K562 (cell line): ENCODE measurements at regions not wholly inside any gene's neighbourhood (a gene's known extent, or its start where the extent isn't known, plus 50 kb on each side); places are given as distances from the start of the nearest gene placed in this dataset.

Experiments used
- DPF2 ChIP-seq: fragments of 450-650 bp; IDR thresholded peaks from 2 replicates; pipeline ENCODE4 v1.6.1; 2016
- FOS ChIP-seq: IDR thresholded peaks from 3 replicates; pipeline ENCODE4 v1.6.1; 2011; ENCODE audit not compliant: insufficient read length; ENCODE audit errors: extremely low read depth
- KAT7 ChIP-seq: sonication (generic); formaldehyde crosslinking; IDR thresholded peaks from 2 replicates; pipeline ENCODE4 v1.8.0; 2022; ENCODE audit warnings: missing genetic modification reagents, mild to moderate bottlenecking, borderline replicate concordance
- NFYB ChIP-seq: IDR thresholded peaks from 2 replicates; pipeline ENCODE4 v1.6.1; 2011; ENCODE audit warnings: mild to moderate bottlenecking, moderate library complexity; ENCODE audit not compliant: insufficient read length; ENCODE audit errors: extremely low read depth
- ZBED1 ChIP-seq: IDR thresholded peaks from 2 replicates; pipeline ENCODE4 v1.6.1; 2014
- TF ChIP-seq, protein P1 (sequence below): fragments of 450-650 bp; IDR thresholded peaks from 2 replicates; pipeline ENCODE4 v1.6.1; 2016; ENCODE audit warnings: mild to moderate bottlenecking, moderate library complexity
- TF ChIP-seq, protein P2 (sequence below): sonication (generic); formaldehyde crosslinking; IDR thresholded peaks from 2 replicates; pipeline ENCODE4 v1.5.0; 2020; ENCODE audit warnings: missing genetic modification reagents

DNA sequence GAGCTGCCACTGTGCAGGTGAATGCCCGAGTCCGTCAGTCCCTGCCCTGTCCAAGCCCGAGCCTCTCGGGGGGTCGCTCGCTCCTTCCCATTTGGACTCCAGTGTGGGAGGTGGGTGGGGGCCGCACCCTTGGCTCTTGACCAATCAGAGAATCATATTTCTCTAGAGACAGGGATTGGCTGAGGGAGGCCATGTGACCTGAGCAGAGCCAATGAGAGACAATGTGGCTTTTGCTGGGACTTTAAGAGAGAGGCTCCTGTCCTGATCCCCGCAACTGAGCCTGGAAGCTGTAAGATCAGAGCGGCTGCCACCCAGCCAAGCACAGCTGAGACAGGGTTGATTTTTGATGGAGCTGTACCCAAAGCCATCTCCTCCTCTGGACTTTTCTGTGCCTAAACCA lies 199.3 kb downstream of the TFAP2C start (continued):
- TF ChIP-seq, protein P1, sequence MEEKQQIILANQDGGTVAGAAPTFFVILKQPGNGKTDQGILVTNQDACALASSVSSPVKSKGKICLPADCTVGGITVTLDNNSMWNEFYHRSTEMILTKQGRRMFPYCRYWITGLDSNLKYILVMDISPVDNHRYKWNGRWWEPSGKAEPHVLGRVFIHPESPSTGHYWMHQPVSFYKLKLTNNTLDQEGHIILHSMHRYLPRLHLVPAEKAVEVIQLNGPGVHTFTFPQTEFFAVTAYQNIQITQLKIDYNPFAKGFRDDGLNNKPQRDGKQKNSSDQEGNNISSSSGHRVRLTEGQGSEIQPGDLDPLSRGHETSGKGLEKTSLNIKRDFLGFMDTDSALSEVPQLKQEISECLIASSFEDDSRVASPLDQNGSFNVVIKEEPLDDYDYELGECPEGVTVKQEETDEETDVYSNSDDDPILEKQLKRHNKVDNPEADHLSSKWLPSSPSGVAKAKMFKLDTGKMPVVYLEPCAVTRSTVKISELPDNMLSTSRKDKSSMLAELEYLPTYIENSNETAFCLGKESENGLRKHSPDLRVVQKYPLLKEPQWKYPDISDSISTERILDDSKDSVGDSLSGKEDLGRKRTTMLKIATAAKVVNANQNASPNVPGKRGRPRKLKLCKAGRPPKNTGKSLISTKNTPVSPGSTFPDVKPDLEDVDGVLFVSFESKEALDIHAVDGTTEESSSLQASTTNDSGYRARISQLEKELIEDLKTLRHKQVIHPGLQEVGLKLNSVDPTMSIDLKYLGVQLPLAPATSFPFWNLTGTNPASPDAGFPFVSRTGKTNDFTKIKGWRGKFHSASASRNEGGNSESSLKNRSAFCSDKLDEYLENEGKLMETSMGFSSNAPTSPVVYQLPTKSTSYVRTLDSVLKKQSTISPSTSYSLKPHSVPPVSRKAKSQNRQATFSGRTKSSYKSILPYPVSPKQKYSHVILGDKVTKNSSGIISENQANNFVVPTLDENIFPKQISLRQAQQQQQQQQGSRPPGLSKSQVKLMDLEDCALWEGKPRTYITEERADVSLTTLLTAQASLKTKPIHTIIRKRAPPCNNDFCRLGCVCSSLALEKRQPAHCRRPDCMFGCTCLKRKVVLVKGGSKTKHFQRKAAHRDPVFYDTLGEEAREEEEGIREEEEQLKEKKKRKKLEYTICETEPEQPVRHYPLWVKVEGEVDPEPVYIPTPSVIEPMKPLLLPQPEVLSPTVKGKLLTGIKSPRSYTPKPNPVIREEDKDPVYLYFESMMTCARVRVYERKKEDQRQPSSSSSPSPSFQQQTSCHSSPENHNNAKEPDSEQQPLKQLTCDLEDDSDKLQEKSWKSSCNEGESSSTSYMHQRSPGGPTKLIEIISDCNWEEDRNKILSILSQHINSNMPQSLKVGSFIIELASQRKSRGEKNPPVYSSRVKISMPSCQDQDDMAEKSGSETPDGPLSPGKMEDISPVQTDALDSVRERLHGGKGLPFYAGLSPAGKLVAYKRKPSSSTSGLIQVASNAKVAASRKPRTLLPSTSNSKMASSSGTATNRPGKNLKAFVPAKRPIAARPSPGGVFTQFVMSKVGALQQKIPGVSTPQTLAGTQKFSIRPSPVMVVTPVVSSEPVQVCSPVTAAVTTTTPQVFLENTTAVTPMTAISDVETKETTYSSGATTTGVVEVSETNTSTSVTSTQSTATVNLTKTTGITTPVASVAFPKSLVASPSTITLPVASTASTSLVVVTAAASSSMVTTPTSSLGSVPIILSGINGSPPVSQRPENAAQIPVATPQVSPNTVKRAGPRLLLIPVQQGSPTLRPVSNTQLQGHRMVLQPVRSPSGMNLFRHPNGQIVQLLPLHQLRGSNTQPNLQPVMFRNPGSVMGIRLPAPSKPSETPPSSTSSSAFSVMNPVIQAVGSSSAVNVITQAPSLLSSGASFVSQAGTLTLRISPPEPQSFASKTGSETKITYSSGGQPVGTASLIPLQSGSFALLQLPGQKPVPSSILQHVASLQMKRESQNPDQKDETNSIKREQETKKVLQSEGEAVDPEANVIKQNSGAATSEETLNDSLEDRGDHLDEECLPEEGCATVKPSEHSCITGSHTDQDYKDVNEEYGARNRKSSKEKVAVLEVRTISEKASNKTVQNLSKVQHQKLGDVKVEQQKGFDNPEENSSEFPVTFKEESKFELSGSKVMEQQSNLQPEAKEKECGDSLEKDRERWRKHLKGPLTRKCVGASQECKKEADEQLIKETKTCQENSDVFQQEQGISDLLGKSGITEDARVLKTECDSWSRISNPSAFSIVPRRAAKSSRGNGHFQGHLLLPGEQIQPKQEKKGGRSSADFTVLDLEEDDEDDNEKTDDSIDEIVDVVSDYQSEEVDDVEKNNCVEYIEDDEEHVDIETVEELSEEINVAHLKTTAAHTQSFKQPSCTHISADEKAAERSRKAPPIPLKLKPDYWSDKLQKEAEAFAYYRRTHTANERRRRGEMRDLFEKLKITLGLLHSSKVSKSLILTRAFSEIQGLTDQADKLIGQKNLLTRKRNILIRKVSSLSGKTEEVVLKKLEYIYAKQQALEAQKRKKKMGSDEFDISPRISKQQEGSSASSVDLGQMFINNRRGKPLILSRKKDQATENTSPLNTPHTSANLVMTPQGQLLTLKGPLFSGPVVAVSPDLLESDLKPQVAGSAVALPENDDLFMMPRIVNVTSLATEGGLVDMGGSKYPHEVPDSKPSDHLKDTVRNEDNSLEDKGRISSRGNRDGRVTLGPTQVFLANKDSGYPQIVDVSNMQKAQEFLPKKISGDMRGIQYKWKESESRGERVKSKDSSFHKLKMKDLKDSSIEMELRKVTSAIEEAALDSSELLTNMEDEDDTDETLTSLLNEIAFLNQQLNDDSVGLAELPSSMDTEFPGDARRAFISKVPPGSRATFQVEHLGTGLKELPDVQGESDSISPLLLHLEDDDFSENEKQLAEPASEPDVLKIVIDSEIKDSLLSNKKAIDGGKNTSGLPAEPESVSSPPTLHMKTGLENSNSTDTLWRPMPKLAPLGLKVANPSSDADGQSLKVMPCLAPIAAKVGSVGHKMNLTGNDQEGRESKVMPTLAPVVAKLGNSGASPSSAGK, result no peak
- peak; percentile 45 for TF ChIP-seq FOS
- TF ChIP-seq NFYB, result peak; percentile 83
- no peak for TF ChIP-seq DPF2
- no peak for TF ChIP-seq KAT7
- TF ChIP-seq, protein P2, sequence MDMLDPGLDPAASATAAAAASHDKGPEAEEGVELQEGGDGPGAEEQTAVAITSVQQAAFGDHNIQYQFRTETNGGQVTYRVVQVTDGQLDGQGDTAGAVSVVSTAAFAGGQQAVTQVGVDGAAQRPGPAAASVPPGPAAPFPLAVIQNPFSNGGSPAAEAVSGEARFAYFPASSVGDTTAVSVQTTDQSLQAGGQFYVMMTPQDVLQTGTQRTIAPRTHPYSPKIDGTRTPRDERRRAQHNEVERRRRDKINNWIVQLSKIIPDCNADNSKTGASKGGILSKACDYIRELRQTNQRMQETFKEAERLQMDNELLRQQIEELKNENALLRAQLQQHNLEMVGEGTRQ (CRISPR knock-in tag), result peak; percentile 94
- TF ChIP-seq ZBED1, result no peak
